ENCODE measurements at regions not wholly inside any gene's neighbourhood (a gene's known extent, or its start where the extent isn't known, plus 50 kb on each side); places are given as distances from the start of the nearest gene placed in this dataset.

- CTCF ChIA-PET: no interaction called here
- POLR2A ChIA-PET: no interaction called here
- intact Hi-C loops (cut with DNase I, micrococcal nuclease): no loop called here
- ATAC-seq (no peak), DNase-seq (no peak)
- Mint-ChIP-seq H3K36me3 (ENCODE audit: low read depth) (no peaks in the 10 kb centered on the region), H3K27ac (no peak overlapping the region), H3K27me3 (no peaks in the 10 kb centered on the region), H3K9me3 (ENCODE audit: low read depth) (peaks cover 13% of the 10 kb centered on the region), H3K4me3 (no peak overlapping the region), H3K4me1 (no peaks in the 10 kb centered on the region)
Measured at GRCh38 chr13:67758975-67759374, 528.8 kb upstream of the PCDH9 start.

GRCh38 chr13:67754012-67754411 is 523.9 kb upstream of the PCDH9 start:
- Mint-ChIP-seq H3K36me3 (ENCODE audit: low read depth) (no peaks in the 10 kb centered on the region), H3K4me1 (no peaks in the 10 kb centered on the region), H3K9me3 (ENCODE audit: low read depth) (peaks cover 13% of the 10 kb centered on the region), H3K4me3 (no peak overlapping the region), H3K27ac (no peak overlapping the region), H3K27me3 (no peaks in the 10 kb centered on the region)
- intact Hi-C loops (cut with DNase I, micrococcal nuclease): no loop called here
- POLR2A ChIA-PET: no interaction called here
- CTCF ChIA-PET: interaction anchor here (0.7 kb wide), 1 partner anchor 100 kb away, joined by 3 read pairs; no protein-coding TSS in a partner anchor
- DNase-seq (no peak), ATAC-seq (no peak)

GRCh38 chr13:67752759-67753158 is 522.6 kb upstream of the PCDH9 start:
- no peak for DNase-seq
- peaks cover 13% of the 10 kb centered on the region for H3K9me3 Mint-ChIP-seq (ENCODE audit: low read depth)
- H3K27me3 Mint-ChIP-seq: no peaks in the 10 kb centered on the region
- no peak overlapping the region for H3K27ac Mint-ChIP-seq
- POLR2A ChIA-PET: no interaction called here
- CTCF ChIA-PET: no interaction called here
- intact Hi-C loops (cut with DNase I, micrococcal nuclease): no loop called here
- H3K4me3 Mint-ChIP-seq: no peak overlapping the region
- no peaks in the 10 kb centered on the region for H3K4me1 Mint-ChIP-seq
- no peaks in the 10 kb centered on the region for H3K36me3 Mint-ChIP-seq (ENCODE audit: low read depth)
- no peak for ATAC-seq

GRCh38 chr13:67742478-67742877 is 512.3 kb upstream of the PCDH9 start:
- Mint-ChIP-seq H3K4me1 (no peaks in the 10 kb centered on the region), H3K4me3 (no peak overlapping the region), H3K9me3 (ENCODE audit: low read depth) (peaks cover 13% of the 10 kb centered on the region), H3K27ac (no peak overlapping the region), H3K27me3 (no peaks in the 10 kb centered on the region), H3K36me3 (ENCODE audit: low read depth) (no peaks in the 10 kb centered on the region)
- DNase-seq: no peak
- ATAC-seq: no peak
- intact Hi-C loops (cut with DNase I, micrococcal nuclease): no loop called here
- ChIA-PET POLR2A (no interaction called here), CTCF (no interaction called here)

GRCh38 chr13:67740871-67741535 is 510.9 kb upstream of the PCDH9 start:
- Mint-ChIP-seq H3K36me3 (ENCODE audit: low read depth) (no peaks in the 10 kb centered on the region), H3K27me3 (no peaks in the 10 kb centered on the region), H3K4me3 (no peak overlapping the region), H3K27ac (no peak overlapping the region), H3K4me1 (no peaks in the 10 kb centered on the region), H3K9me3 (ENCODE audit: low read depth) (peaks cover 11% of the 10 kb centered on the region)
- ATAC-seq: no peak
- intact Hi-C loops (cut with DNase I, micrococcal nuclease): no loop called here
- DNase-seq: no peak
- ChIA-PET CTCF (no interaction called here), POLR2A (no interaction called here)

GRCh38 chr13:67736646-67737420 is 506.7 kb upstream of the PCDH9 start:
- H3K27me3 Mint-ChIP-seq: no peaks in the 10 kb centered on the region
- peaks cover 12% of the 10 kb centered on the region for H3K9me3 Mint-ChIP-seq (ENCODE audit: low read depth)
- H3K36me3 Mint-ChIP-seq (ENCODE audit: low read depth): no peaks in the 10 kb centered on the region
- H3K4me3 Mint-ChIP-seq: no peak overlapping the region
- intact Hi-C loops (cut with DNase I, micrococcal nuclease): no loop called here
- POLR2A ChIA-PET: no interaction called here
- no peak overlapping the region for H3K27ac Mint-ChIP-seq
- H3K4me1 Mint-ChIP-seq: no peaks in the 10 kb centered on the region
- DNase-seq (no peak), ATAC-seq (no peak)
- CTCF ChIA-PET: no interaction called here

- CTCF ChIA-PET: no interaction called here
Measured at GRCh38 chr13:67735651-67736050, 505.5 kb upstream of the PCDH9 start.

GRCh38 chr13:67726979-67727378 is 496.8 kb upstream of the PCDH9 start:
- no peaks in the 10 kb centered on the region for H3K36me3 Mint-ChIP-seq (ENCODE audit: low read depth)
- no peaks in the 10 kb centered on the region for H3K4me1 Mint-ChIP-seq
- POLR2A ChIA-PET: no interaction called here
- peaks cover 30% of the 10 kb centered on the region for H3K9me3 Mint-ChIP-seq (ENCODE audit: low read depth)
- intact Hi-C loops (cut with DNase I, micrococcal nuclease): no loop called here
- no peak overlapping the region for H3K27ac Mint-ChIP-seq
- CTCF ChIA-PET: no interaction called here
- DNase-seq (no peak), ATAC-seq (no peak)
- H3K4me3 Mint-ChIP-seq: no peak overlapping the region
- no peaks in the 10 kb centered on the region for H3K27me3 Mint-ChIP-seq

More at GRCh38 chr13:67735651-67736050, 505.5 kb upstream of the PCDH9 start:
- Mint-ChIP-seq H3K4me3 (no peak overlapping the region), H3K36me3 (ENCODE audit: low read depth) (no peaks in the 10 kb centered on the region), H3K9me3 (ENCODE audit: low read depth) (peaks cover 17% of the 10 kb centered on the region), H3K4me1 (no peaks in the 10 kb centered on the region), H3K27ac (no peak overlapping the region), H3K27me3 (no peaks in the 10 kb centered on the region)
- no peak for ATAC-seq
- intact Hi-C loops (cut with DNase I, micrococcal nuclease): no loop called here
- POLR2A ChIA-PET: no interaction called here
- DNase-seq: no peak

- Mint-ChIP-seq H3K9me3 (ENCODE audit: low read depth) (peaks cover 32% of the 10 kb centered on the region), H3K27me3 (no peaks in the 10 kb centered on the region), H3K36me3 (ENCODE audit: low read depth) (no peaks in the 10 kb centered on the region), H3K4me3 (no peak overlapping the region), H3K27ac (no peak overlapping the region), H3K4me1 (no peaks in the 10 kb centered on the region)
- DNase-seq (no peak), ATAC-seq (no peak)
- POLR2A ChIA-PET: no interaction called here
- intact Hi-C loops (cut with DNase I, micrococcal nuclease): no loop called here
- CTCF ChIA-PET: no interaction called here
Measured at GRCh38 chr13:67725999-67726398, 495.9 kb upstream of the PCDH9 start.

- intact Hi-C loops (cut with DNase I, micrococcal nuclease): no loop called here
- ATAC-seq: no peak
- Mint-ChIP-seq H3K27ac (no peak overlapping the region), H3K27me3 (no peaks in the 10 kb centered on the region), H3K4me1 (no peaks in the 10 kb centered on the region), H3K9me3 (ENCODE audit: low read depth) (peaks cover 15% of the 10 kb centered on the region), H3K36me3 (ENCODE audit: low read depth) (no peaks in the 10 kb centered on the region), H3K4me3 (no peak overlapping the region)
- ChIA-PET POLR2A (no interaction called here), CTCF (no interaction called here)
- no peak for DNase-seq
Measured at GRCh38 chr13:67713571-67713970, 483.4 kb upstream of the PCDH9 start.

GRCh38 chr13:67696775-67697174 is 466.6 kb upstream of the PCDH9 start:
- CTCF ChIA-PET: no interaction called here
- ATAC-seq: no peak
- intact Hi-C loops (cut with DNase I, micrococcal nuclease): no loop called here
- H3K9me3 Mint-ChIP-seq (ENCODE audit: low read depth): peaks cover 15% of the 10 kb centered on the region
- no peak for DNase-seq
- no peak overlapping the region for H3K4me3 Mint-ChIP-seq
- no peaks in the 10 kb centered on the region for H3K27me3 Mint-ChIP-seq
- H3K27ac Mint-ChIP-seq: no peak overlapping the region
- POLR2A ChIA-PET: no interaction called here
- no peaks in the 10 kb centered on the region for H3K36me3 Mint-ChIP-seq (ENCODE audit: low read depth)
- H3K4me1 Mint-ChIP-seq: no peaks in the 10 kb centered on the region

GRCh38 chr13:67664502-67664901 is 434.4 kb upstream of the PCDH9 start:
- ATAC-seq (no peak), DNase-seq (no peak)
- Mint-ChIP-seq H3K27me3 (no peaks in the 10 kb centered on the region), H3K9me3 (ENCODE audit: low read depth) (peaks cover 2% of the 10 kb centered on the region), H3K4me3 (no peak overlapping the region), H3K4me1 (no peaks in the 10 kb centered on the region), H3K36me3 (ENCODE audit: low read depth) (no peaks in the 10 kb centered on the region), H3K27ac (no peak overlapping the region)
- POLR2A ChIA-PET: no interaction called here
- intact Hi-C loops (cut with DNase I, micrococcal nuclease): no loop called here
- CTCF ChIA-PET: no interaction called here

All from activated CD4-positive, alpha-beta T cell treated with anti-CD3 and anti-CD28 coated beads for 36 hours (primary cell).